Thymus (tissue), 11 donors: ENCODE measurements at regions not wholly inside any gene's neighbourhood (a gene's known extent, or its start where the extent isn't known, plus 50 kb on each side); places are given as distances from the start of the nearest gene placed in this dataset.
"Not testable (repeated sequence)": the region's sequence is repeated elsewhere in the genome, so short reads cannot be mapped to it uniquely, and the experiment has no call there.

ENCODE experiments used
- DNase-seq, 9 donors: peaks; one replicate each; pipeline ENCODE4 v3.0.0-alpha.2; 2013; ENCODE audit warnings: low spot score in 9 of 9, low read depth in 6 of 9, missing footprints in 1 of 9
- H3K27ac ChIP-seq, 2 donors: one replicate each; pipeline ENCODE4 v1.5.1; 2013; ENCODE audit warnings: control low read depth in 1 of 2, low read depth in 1 of 2, low read length in 1 of 2, mild to moderate bottlenecking in 1 of 2, moderate library complexity in 1 of 2
- H3K27me3 ChIP-seq, 2 donors: one replicate each; pipeline ENCODE4 v1.5.1; 2013; ENCODE audit warnings: low read length in 1 of 2; ENCODE audit not compliant: control insufficient read depth in 2 of 2, insufficient read depth in 1 of 2
- H3K36me3 ChIP-seq, 2 donors: one replicate each; pipeline ENCODE4 v1.5.1; 2013; ENCODE audit warnings: low read length in 1 of 2, mild to moderate bottlenecking in 1 of 2, moderate library complexity in 1 of 2; ENCODE audit not compliant: control insufficient read depth in 2 of 2, insufficient read depth in 2 of 2
- H3K4me1 ChIP-seq, 2 donors: one replicate each; pipeline ENCODE4 v1.5.1; 2013; ENCODE audit warnings: low read length in 2 of 2; ENCODE audit not compliant: control insufficient read depth in 2 of 2, insufficient read depth in 2 of 2
- H3K4me3 ChIP-seq, 2 donors: one replicate each; pipeline ENCODE4 v1.5.1; 2013; ENCODE audit warnings: low read length in 2 of 2, control low read depth in 1 of 2, mild to moderate bottlenecking in 1 of 2
- H3K9me3 ChIP-seq, 2 donors: one replicate each; pipeline ENCODE4 v1.5.1; 2013; ENCODE audit warnings: low read length in 1 of 2, mild to moderate bottlenecking in 1 of 2; ENCODE audit not compliant: control insufficient read depth in 2 of 2, insufficient read depth in 1 of 2
- WGBS: extraction: QIAGEN DNeasy Blood & Tissue Kit; methylation state at CpG from one replicate; pipeline ENCODE4 v1.1.7; 2013; 5-methylcytosine and 5-hydroxymethylcytosine counted together
- donor health status: healthy.

- Histone ChIP-seq H3K4me3 (no peak overlapping the region), H3K36me3 (no peaks in the 10 kb centered on the region), H3K27me3 (no peaks in the 10 kb centered on the region), H3K4me1 (no peaks in the 10 kb centered on the region), H3K9me3 (no peaks in the 10 kb centered on the region), H3K27ac (peak overlapping the region in 1 of 2 donors; percentile 39)
- 97% methylated on average over 3 of the region's 3 CpGs for WGBS
- DNase-seq = no peak
Measured at GRCh38 chr18:22827216-22827615, 105.9 kb upstream of the RBBP8 start.

DNA sequence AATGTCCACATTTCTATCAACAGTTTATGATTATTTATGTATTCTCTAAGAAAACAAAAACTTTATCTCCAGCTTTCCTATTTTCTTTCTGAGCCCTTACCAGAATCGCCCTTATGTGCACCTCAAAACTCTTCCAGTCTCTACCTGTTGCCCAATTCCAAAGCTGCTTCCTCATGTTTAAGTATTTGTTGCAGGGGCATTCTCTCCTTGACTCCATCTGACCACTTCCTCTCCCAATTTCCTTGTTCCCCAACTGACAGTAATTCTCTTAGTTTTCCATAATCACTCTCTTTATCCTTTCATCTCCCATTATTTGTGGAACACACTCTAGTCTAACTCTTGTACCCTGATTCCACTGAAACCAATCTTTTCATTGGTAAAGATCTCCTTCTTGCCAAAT, 105.4 kb upstream of the RBBP8 start:
- no peaks in the 10 kb centered on the region for H3K27me3 ChIP-seq
- no peak for DNase-seq
- H3K4me1 ChIP-seq = no peaks in the 10 kb centered on the region
- no peaks in the 10 kb centered on the region for H3K36me3 ChIP-seq
- WGBS = 97% methylated on average over 1 of the region's 1 CpG
- no peak overlapping the region for H3K4me3 ChIP-seq
- H3K27ac ChIP-seq = no peak overlapping the region
- H3K9me3 ChIP-seq = no peaks in the 10 kb centered on the region

DNA sequence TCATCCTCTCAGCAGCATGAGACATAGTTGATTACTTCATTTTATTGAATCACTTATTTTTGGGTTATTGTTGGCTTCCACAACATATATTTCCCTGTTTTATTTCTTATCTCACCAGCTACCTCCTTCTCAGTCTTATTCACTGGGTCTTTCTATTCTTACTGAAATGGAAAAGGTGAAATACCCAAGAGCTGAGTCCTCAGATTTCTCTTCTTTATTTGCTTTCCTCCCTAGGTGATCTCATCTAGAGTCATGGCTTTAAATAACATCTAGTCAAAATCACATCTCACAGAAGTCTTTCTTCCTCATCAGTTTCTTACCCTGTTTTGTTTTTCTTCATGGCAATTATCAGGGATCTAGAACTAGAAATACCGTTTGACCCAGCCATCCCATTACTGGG, 105.0 kb upstream of the RBBP8 start:
- Histone ChIP-seq H3K4me3 (no peak overlapping the region), H3K27me3 (no peaks in the 10 kb centered on the region), H3K9me3 (no peaks in the 10 kb centered on the region), H3K4me1 (no peaks in the 10 kb centered on the region), H3K27ac (no peak overlapping the region), H3K36me3 (no peaks in the 10 kb centered on the region)
- WGBS = 95% methylated on average over 1 of the region's 1 CpG
- DNase-seq = no peak

GRCh38 chr18:22828583-22828982, 104.5 kb upstream of the RBBP8 start:
- H3K4me3 ChIP-seq, H3K9me3 ChIP-seq, H3K27ac ChIP-seq, H3K4me1 ChIP-seq, H3K27me3 ChIP-seq, H3K36me3 ChIP-seq, DNase-seq: not testable (repeated sequence)
- 93% methylated on average over 5 of the region's 6 CpGs for WGBS

GRCh38 chr18:22829781-22830180, 103.3 kb upstream of the RBBP8 start:
- no peaks in the 10 kb centered on the region for H3K9me3 ChIP-seq
- H3K27ac ChIP-seq = no peak overlapping the region
- WGBS = 94% methylated on average over 2 of the region's 2 CpGs
- H3K36me3 ChIP-seq = no peaks in the 10 kb centered on the region
- H3K4me1 ChIP-seq = no peaks in the 10 kb centered on the region
- no peaks in the 10 kb centered on the region for H3K27me3 ChIP-seq
- H3K4me3 ChIP-seq = no peak overlapping the region
- no peak for DNase-seq

- DNase-seq = no peak
- 99% methylated on average over 1 of the region's 1 CpG for whole genome bisulfite sequencing
- H3K27ac ChIP-seq = no peak overlapping the region
- H3K4me1 ChIP-seq = no peaks in the 10 kb centered on the region
- H3K36me3 ChIP-seq = no peaks in the 10 kb centered on the region
- H3K9me3 ChIP-seq = no peaks in the 10 kb centered on the region
- no peak overlapping the region for H3K4me3 ChIP-seq
- H3K27me3 ChIP-seq = no peaks in the 10 kb centered on the region
Measured at GRCh38 chr18:22830511-22830910, 102.6 kb upstream of the RBBP8 start.

- H3K4me3 ChIP-seq = no peak overlapping the region
- peak overlapping the region in 1 of 2 donors; percentile 32 for H3K27ac ChIP-seq
- 76% methylated on average over 1 of the region's 1 CpG for WGBS
- H3K27me3 ChIP-seq = no peaks in the 10 kb centered on the region
- H3K9me3 ChIP-seq = no peaks in the 10 kb centered on the region
- no peaks in the 10 kb centered on the region for H3K36me3 ChIP-seq
- no peak for DNase-seq
- H3K4me1 ChIP-seq = no peaks in the 10 kb centered on the region
Measured at GRCh38 chr18:22831441-22831904, 101.7 kb upstream of the RBBP8 start.

- no peak for DNase-seq
- peaks cover 3 to 4% of the 10 kb centered on the region in 2 donors for H3K4me1 ChIP-seq
- no peaks in the 10 kb centered on the region for H3K9me3 ChIP-seq
- H3K27ac ChIP-seq = no peak overlapping the region
- no peaks in the 10 kb centered on the region for H3K27me3 ChIP-seq
- H3K4me3 ChIP-seq = no peak overlapping the region
- H3K36me3 ChIP-seq = no peaks in the 10 kb centered on the region
Measured at GRCh38 chr18:22836932-22837331, 96.2 kb upstream of the RBBP8 start.

- no peaks in the 10 kb centered on the region for H3K36me3 ChIP-seq
- 98% methylated on average over 1 of the region's 1 CpG for WGBS
Measured at GRCh38 chr18:22838221-22838620, 94.9 kb upstream of the RBBP8 start.

More at GRCh38 chr18:22838221-22838620, 94.9 kb upstream of the RBBP8 start:
- peaks cover 3 to 4% of the 10 kb centered on the region in 2 donors for H3K4me1 ChIP-seq
- H3K27me3 ChIP-seq = no peaks in the 10 kb centered on the region
- no peak overlapping the region for H3K27ac ChIP-seq
- no peak for DNase-seq
- no peaks in the 10 kb centered on the region for H3K9me3 ChIP-seq
- no peak overlapping the region for H3K4me3 ChIP-seq
